HEK293 (cell line): ENCODE measurements at regions not wholly inside any gene's neighbourhood (a gene's known extent, or its start where the extent isn't known, plus 50 kb on each side); places are given as distances from the start of the nearest gene placed in this dataset.

Source experiments
- CTCF ChIA-PET: fragments of 350-600 bp; formaldehyde crosslinking; extraction: SDS; loops from one replicate; lab custom pipeline; 2021; ENCODE audit warnings: antibody characterized with exemption; lab: Yijun Ruan, JAX
- POLR2A ChIA-PET: fragments of 300-600 bp; formaldehyde crosslinking; extraction: SDS; loops from one replicate; lab custom pipeline; 2020; ENCODE audit warnings: antibody characterized with exemption, inconsistent platforms; lab: Yijun Ruan, JAX
- H3K27ac ChIP-seq: fragments of 200-500 bp; sonication (Bioruptor generic); 2 replicates; pipeline ENCODE4 v1.5.1; 2014; ENCODE audit warnings: low read depth, low read length, control low read depth, inconsistent platforms; ENCODE audit errors: extremely low read depth
- H3K36me3 ChIP-seq, 2 experiments: fragments of 200-500 bp in 1 of 2; sonication (Bioruptor generic) in 1 of 2; 1 replicate in 1 of 2; 2 replicates in 1 of 2; pipeline ENCODE4 v1.5.1; 2014 to 2017; ENCODE audit warnings: inconsistent platforms in 2 of 2, low read length in 2 of 2; ENCODE audit not compliant: control insufficient read depth in 2 of 2, insufficient read depth in 1 of 2
- H3K4me1 ChIP-seq: fragments of 200-500 bp; sonication (Bioruptor generic); 2 replicates; pipeline ENCODE4 v1.5.1; 2014; ENCODE audit warnings: mild to moderate bottlenecking, low read length, inconsistent platforms; ENCODE audit not compliant: control insufficient read depth, insufficient read depth
- H3K4me3 ChIP-seq: 2 replicates; pipeline ENCODE4 v1.5.1; 2011; ENCODE audit warnings: low read depth, mild to moderate bottlenecking, control low read depth, low read length, moderate library complexity
- H3K9me3 ChIP-seq: fragments of 200-500 bp; sonication (Bioruptor generic); 2 replicates; pipeline ENCODE4 v1.5.1; 2014; ENCODE audit warnings: low read depth, low read length, inconsistent platforms; ENCODE audit not compliant: control insufficient read depth, insufficient read depth
- BCL6B ChIP-seq: fragments of 450-650 bp; formaldehyde crosslinking; IDR thresholded peaks from 2 replicates; pipeline ENCODE4 v1.5.1; 2017; ENCODE audit warnings: missing biosample characterization, missing genetic modification characterization
- EGR2 ChIP-seq: fragments of 450-650 bp; formaldehyde crosslinking; IDR thresholded peaks from 2 replicates; pipeline ENCODE4 v1.5.1; 2016; ENCODE audit warnings: low read depth, missing biosample characterization, missing genetic modification characterization
- TCF7L2 ChIP-seq: IDR thresholded peaks from 2 replicates; pipeline ENCODE4 v1.6.1; 2011; ENCODE audit warnings: low read depth, mild to moderate bottlenecking, inconsistent platforms, low read length, moderate library complexity, borderline replicate concordance
- ZBTB20 ChIP-seq: fragments of 450-650 bp; formaldehyde crosslinking; IDR thresholded peaks from 2 replicates; pipeline ENCODE4 v1.5.1; 2016; ENCODE audit warnings: missing biosample characterization, missing genetic modification characterization
- ZNF138 ChIP-seq: fragments of 450-650 bp; formaldehyde crosslinking; IDR thresholded peaks from 2 replicates; pipeline ENCODE4 v1.5.1; 2016; ENCODE audit warnings: missing biosample characterization, missing genetic modification characterization, borderline replicate concordance
- ZNF146 ChIP-seq: fragments of 450-650 bp; formaldehyde crosslinking; IDR thresholded peaks from 2 replicates; pipeline ENCODE4 v1.5.1; 2016; ENCODE audit warnings: missing biosample characterization, missing genetic modification characterization
- ZNF23 ChIP-seq: fragments of 450-650 bp; formaldehyde crosslinking; IDR thresholded peaks from 2 replicates; pipeline ENCODE4 v1.5.1; 2016; ENCODE audit warnings: missing biosample characterization, missing genetic modification characterization, borderline replicate concordance
- ZNF266 ChIP-seq: fragments of 450-650 bp; formaldehyde crosslinking; IDR thresholded peaks from 2 replicates; pipeline ENCODE4 v1.5.1; 2016; ENCODE audit warnings: missing biosample characterization, missing genetic modification characterization, low read depth
- ZNF302 ChIP-seq: fragments of 450-650 bp; formaldehyde crosslinking; IDR thresholded peaks from 2 replicates; pipeline ENCODE4 v1.5.1; 2016; ENCODE audit warnings: missing biosample characterization, missing genetic modification characterization, low read depth
- ZNF391 ChIP-seq: fragments of 450-650 bp; formaldehyde crosslinking; IDR thresholded peaks from 2 replicates; pipeline ENCODE4 v1.5.1; 2016; ENCODE audit warnings: low read depth, missing biosample characterization, missing genetic modification characterization, borderline replicate concordance
- ZNF530 ChIP-seq: fragments of 450-650 bp; formaldehyde crosslinking; IDR thresholded peaks from 2 replicates; pipeline ENCODE4 v1.5.1; 2016; ENCODE audit warnings: low read depth, missing biosample characterization, missing genetic modification characterization
- ZNF707 ChIP-seq: fragments of 450-650 bp; formaldehyde crosslinking; IDR thresholded peaks from 2 replicates; pipeline ENCODE4 v1.5.1; 2016; ENCODE audit warnings: missing biosample characterization, missing genetic modification characterization
- ZNF768 ChIP-seq: fragments of 450-650 bp; formaldehyde crosslinking; IDR thresholded peaks from 2 replicates; pipeline ENCODE4 v1.5.1; 2018; ENCODE audit warnings: missing biosample characterization, mild to moderate bottlenecking, missing genetic modification characterization
- TF ChIP-seq, protein P1 (sequence below): fragments of 450-650 bp; formaldehyde crosslinking; IDR thresholded peaks from 2 replicates; pipeline ENCODE4 v1.5.1; 2016; ENCODE audit warnings: missing biosample characterization, missing genetic modification characterization
- TF ChIP-seq, protein P2 (sequence below): fragments of 450-650 bp; formaldehyde crosslinking; conservative IDR thresholded peaks from 2 replicates; pipeline ENCODE4 v1.5.1; 2016; ENCODE audit warnings: low read depth, missing biosample characterization, missing genetic modification characterization
- TF ChIP-seq, protein P3 (sequence below): fragments of 450-650 bp; formaldehyde crosslinking; IDR thresholded peaks from 2 replicates; pipeline ENCODE4 v1.5.1; 2016; ENCODE audit warnings: missing biosample characterization, missing genetic modification characterization
- TF ChIP-seq, protein P4 (sequence below): fragments of 450-650 bp; formaldehyde crosslinking; IDR thresholded peaks from 2 replicates; pipeline ENCODE4 v1.5.1; 2016; ENCODE audit warnings: missing biosample characterization, missing genetic modification characterization, low read depth
- TF ChIP-seq, protein P5 (sequence below): fragments of 450-650 bp; formaldehyde crosslinking; IDR thresholded peaks from 2 replicates; pipeline ENCODE4 v1.5.1; 2017; ENCODE audit warnings: missing biosample characterization, missing genetic modification characterization

GRCh38 chr6:56377295-56377694, 129.9 kb upstream of the COL21A1 start:
- Histone ChIP-seq H3K27ac (no peak overlapping the region), H3K4me1 (peaks cover 10% of the 10 kb centered on the region)
- CTCF ChIA-PET: no interaction called here
- no peak for TF ChIP-seq ZNF146 (tag by site-specific recombination)
- no peak for TF ChIP-seq ZNF266
- TF ChIP-seq ZNF23 (tag by site-specific recombination): no peak
- TF ChIP-seq ZNF707 (tag by site-specific recombination): no peak
- no peak for TF ChIP-seq BCL6B (tag by site-specific recombination)
- TF ChIP-seq, all 188 proteins: peak for 0
- H3K36me3 ChIP-seq: no peaks in the 10 kb centered on the region
- H3K9me3 ChIP-seq: no peaks in the 10 kb centered on the region
- no peak overlapping the region for H3K4me3 ChIP-seq
- POLR2A ChIA-PET: no interaction called here

DNA sequence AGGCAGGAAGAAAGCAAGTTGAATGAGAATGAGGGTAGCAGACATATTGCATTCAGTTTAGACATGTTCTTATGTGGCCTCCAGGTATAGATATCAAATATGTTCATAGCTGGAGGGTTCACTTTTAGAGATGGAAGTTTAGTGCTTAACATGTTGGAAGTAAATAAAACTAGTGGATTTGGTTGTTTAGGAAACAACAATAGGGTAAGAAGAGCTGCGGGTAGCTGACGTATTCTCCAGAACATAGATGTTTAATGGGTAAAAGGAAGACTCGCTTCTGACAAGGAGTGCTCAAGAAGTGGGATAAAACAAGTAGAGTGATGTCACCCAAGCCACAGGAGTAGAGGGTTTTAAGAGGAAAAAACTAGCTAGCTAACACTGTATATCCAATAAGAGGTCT, 128.4 kb upstream of the COL21A1 start:
- CTCF ChIA-PET: interaction anchor here (0.7 to 1.0 kb wide), 3 partner anchors 82 to 221 kb away, joined by 3 to 6 read pairs (median 5); no protein-coding TSS in a partner anchor
- TF ChIP-seq ZNF138 (tag by site-specific recombination) (no peak), ZNF391 (no peak), ZNF768 (tag by site-specific recombination) (no peak), EGR2 (tag by site-specific recombination) (no peak), ZBTB20 (tag by site-specific recombination) (no peak), ZNF146 (tag by site-specific recombination) (no peak), ZNF302 (tag by site-specific recombination) (no peak), TCF7L2 (no peak), ZNF530 (tag by site-specific recombination) (no peak)
- TF ChIP-seq, protein P1, sequence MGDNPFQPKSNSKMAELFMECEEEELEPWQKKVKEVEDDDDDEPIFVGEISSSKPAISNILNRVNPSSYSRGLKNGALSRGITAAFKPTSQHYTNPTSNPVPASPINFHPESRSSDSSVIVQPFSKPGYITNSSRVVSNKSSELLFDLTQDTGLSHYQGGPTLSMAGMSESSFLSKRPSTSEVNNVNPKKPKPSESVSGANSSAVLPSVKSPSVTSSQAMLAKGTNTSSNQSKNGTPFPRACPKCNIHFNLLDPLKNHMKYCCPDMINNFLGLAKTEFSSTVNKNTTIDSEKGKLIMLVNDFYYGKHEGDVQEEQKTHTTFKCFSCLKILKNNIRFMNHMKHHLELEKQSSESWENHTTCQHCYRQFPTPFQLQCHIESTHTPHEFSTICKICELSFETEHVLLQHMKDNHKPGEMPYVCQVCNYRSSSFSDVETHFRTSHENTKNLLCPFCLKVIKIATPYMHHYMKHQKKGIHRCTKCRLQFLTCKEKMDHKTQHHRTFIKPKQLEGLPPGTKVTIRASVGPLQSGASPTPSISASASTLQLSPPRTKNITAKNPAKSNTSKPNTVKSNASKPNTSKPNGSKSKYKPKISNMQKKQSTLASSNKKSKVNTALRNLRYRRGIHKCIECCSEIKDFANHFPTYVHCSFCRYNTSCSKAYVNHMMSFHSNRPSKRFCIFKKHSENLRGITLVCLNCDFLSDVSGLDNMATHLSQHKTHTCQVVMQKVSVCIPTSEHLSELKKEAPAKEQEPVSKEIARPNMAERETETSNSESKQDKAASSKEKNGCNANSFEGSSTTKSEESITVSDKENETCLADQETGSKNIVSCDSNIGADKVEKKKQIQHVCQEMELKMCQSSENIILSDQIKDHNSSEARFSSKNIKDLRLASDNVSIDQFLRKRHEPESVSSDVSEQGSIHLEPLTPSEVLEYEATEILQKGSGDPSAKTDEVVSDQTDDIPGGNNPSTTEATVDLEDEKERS: no peak
- TF ChIP-seq, protein P2, sequence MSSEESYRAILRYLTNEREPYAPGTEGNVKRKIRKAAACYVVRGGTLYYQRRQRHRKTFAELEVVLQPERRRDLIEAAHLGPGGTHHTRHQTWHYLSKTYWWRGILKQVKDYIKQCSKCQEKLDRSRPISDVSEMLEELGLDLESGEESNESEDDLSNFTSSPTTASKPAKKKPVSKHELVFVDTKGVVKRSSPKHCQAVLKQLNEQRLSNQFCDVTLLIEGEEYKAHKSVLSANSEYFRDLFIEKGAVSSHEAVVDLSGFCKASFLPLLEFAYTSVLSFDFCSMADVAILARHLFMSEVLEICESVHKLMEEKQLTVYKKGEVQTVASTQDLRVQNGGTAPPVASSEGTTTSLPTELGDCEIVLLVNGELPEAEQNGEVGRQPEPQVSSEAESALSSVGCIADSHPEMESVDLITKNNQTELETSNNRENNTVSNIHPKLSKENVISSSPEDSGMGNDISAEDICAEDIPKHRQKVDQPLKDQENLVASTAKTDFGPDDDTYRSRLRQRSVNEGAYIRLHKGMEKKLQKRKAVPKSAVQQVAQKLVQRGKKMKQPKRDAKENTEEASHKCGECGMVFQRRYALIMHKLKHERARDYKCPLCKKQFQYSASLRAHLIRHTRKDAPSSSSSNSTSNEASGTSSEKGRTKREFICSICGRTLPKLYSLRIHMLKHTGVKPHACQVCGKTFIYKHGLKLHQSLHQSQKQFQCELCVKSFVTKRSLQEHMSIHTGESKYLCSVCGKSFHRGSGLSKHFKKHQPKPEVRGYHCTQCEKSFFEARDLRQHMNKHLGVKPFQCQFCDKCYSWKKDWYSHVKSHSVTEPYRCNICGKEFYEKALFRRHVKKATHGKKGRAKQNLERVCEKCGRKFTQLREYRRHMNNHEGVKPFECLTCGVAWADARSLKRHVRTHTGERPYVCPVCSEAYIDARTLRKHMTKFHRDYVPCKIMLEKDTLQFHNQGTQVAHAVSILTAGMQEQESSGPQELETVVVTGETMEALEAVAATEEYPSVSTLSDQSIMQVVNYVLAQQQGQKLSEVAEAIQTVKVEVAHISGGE (tag by site-specific recombination): no peak
- TF ChIP-seq, protein P3, sequence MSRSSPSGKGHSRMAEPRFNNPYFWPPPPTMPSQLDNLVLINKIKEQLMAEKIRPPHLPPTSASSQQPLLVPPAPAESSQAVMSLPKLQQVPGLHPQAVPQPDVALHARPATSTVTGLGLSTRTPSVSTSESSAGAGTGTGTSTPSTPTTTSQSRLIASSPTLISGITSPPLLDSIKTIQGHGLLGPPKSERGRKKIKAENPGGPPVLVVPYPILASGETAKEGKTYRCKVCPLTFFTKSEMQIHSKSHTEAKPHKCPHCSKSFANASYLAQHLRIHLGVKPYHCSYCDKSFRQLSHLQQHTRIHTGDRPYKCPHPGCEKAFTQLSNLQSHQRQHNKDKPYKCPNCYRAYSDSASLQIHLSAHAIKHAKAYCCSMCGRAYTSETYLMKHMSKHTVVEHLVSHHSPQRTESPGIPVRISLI (tag by site-specific recombination): no peak
- TF ChIP-seq, protein P4, sequence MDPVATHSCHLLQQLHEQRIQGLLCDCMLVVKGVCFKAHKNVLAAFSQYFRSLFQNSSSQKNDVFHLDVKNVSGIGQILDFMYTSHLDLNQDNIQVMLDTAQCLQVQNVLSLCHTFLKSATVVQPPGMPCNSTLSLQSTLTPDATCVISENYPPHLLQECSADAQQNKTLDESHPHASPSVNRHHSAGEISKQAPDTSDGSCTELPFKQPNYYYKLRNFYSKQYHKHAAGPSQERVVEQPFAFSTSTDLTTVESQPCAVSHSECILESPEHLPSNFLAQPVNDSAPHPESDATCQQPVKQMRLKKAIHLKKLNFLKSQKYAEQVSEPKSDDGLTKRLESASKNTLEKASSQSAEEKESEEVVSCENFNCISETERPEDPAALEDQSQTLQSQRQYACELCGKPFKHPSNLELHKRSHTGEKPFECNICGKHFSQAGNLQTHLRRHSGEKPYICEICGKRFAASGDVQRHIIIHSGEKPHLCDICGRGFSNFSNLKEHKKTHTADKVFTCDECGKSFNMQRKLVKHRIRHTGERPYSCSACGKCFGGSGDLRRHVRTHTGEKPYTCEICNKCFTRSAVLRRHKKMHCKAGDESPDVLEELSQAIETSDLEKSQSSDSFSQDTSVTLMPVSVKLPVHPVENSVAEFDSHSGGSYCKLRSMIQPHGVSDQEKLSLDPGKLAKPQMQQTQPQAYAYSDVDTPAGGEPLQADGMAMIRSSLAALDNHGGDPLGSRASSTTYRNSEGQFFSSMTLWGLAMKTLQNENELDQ: no peak
- TF ChIP-seq, protein P5, sequence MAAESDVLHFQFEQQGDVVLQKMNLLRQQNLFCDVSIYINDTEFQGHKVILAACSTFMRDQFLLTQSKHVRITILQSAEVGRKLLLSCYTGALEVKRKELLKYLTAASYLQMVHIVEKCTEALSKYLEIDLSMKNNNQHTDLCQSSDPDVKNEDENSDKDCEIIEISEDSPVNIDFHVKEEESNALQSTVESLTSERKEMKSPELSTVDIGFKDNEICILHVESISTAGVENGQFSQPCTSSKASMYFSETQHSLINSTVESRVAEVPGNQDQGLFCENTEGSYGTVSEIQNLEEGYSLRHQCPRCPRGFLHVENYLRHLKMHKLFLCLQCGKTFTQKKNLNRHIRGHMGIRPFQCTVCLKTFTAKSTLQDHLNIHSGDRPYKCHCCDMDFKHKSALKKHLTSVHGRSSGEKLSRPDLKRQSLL: no peak
- Histone ChIP-seq H3K9me3 (no peaks in the 10 kb centered on the region), H3K4me3 (no peak overlapping the region), H3K27ac (no peak overlapping the region), H3K36me3 (no peaks in the 10 kb centered on the region), H3K4me1 (peaks cover 4% of the 10 kb centered on the region)
- POLR2A ChIA-PET: no interaction called here
